Astrocyte (in vitro differentiated cells and primary cell): ENCODE measurements at regions not wholly inside any gene's neighbourhood (a gene's known extent, or its start where the extent isn't known, plus 50 kb on each side); places are given as distances from the start of the nearest gene placed in this dataset.

ENCODE experiments used
- EZH2 ChIP-seq: IDR thresholded peaks from 2 replicates; pipeline ENCODE4 v1.6.1; 2012; ENCODE audit warnings: mild to moderate bottlenecking, low read length, inconsistent platforms; ENCODE audit not compliant: insufficient read depth
- TF ChIP-seq, protein P1 (sequence below): IDR thresholded peaks from 2 replicates; pipeline ENCODE4 v1.5.1; 2011; ENCODE audit warnings: low read depth, mild to moderate bottlenecking, inconsistent platforms, low read length, moderate library complexity; ENCODE audit not compliant: insufficient read depth

DNA sequence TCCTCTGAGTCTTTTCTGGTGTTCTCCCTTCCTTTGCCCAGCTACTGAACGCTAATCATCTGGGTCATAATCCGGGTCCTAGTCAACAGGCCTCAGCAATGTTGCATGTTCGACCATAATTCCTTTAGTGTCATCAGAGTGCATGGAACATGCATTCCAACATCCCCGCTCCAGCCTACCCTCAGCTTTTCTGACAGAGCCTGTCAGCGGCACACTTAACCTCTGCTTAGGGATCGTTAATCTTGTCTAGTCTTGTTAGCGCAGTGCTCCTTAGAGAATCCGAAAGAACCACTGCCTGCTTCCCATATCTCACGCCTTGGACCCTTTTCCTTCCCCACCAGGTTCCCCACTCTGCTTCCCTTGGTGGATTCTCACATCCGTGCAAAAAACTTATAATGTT is 767.9 kb upstream of the ID2 start:
- TF ChIP-seq, protein P1, sequence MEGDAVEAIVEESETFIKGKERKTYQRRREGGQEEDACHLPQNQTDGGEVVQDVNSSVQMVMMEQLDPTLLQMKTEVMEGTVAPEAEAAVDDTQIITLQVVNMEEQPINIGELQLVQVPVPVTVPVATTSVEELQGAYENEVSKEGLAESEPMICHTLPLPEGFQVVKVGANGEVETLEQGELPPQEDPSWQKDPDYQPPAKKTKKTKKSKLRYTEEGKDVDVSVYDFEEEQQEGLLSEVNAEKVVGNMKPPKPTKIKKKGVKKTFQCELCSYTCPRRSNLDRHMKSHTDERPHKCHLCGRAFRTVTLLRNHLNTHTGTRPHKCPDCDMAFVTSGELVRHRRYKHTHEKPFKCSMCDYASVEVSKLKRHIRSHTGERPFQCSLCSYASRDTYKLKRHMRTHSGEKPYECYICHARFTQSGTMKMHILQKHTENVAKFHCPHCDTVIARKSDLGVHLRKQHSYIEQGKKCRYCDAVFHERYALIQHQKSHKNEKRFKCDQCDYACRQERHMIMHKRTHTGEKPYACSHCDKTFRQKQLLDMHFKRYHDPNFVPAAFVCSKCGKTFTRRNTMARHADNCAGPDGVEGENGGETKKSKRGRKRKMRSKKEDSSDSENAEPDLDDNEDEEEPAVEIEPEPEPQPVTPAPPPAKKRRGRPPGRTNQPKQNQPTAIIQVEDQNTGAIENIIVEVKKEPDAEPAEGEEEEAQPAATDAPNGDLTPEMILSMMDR: no peak
- no peak for TF ChIP-seq EZH2
